ENCODE measurements at regions not wholly inside any gene's neighbourhood (a gene's known extent, or its start where the extent isn't known, plus 50 kb on each side); places are given as distances from the start of the nearest gene placed in this dataset.

DNA sequence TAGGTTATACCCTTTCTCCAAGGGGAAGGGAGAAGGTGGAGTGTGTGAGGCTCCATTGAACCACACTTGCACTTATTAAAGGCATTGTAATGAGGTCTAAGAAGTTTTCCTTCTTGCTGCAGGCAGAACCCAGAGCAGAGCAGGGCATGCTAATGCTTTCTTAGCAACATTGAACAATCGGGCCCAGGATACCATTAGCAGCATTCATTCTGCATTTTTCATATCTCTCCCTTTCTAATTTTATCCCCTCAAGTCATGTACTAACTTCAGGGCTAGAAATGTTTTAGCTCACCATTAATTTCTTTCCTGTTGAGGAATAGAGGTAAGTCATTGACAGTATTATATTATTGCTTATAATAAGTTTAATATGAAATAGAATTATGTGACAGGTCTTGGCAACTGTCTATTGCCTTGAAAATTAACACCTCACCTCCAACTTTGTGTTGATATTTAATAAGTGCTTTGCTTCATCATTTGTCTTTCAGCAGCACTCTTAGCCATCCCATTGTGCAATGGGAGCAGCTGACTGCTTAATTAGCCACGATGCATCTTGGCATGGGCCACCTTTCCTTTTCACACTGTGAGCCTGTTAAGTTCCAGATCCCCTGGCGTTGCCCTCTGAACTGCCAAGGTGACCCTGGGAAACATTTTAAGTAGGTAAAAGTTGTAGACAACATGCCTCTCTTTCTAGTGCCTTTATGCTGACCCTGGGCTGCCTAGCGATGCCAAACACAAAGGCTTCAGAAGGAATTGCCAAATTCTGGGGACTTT, 300.8 kb upstream of the MEX3C start:
- POLR2A ChIA-PET: no interaction called here
- Histone ChIP-seq H3K27ac (ENCODE audit: control insufficient read depth, insufficient read depth) (no peak overlapping the region), H2AFZ (ENCODE audit: control insufficient read depth, low read depth, low read length) (no peak overlapping the region), H3K4me2 (ENCODE audit: control insufficient read depth, insufficient read depth) (no peak overlapping the region), H3K4me3 (no peak overlapping the region), H3K9ac (ENCODE audit: control insufficient read depth, insufficient read depth, low read length) (no peak overlapping the region), H3K79me2 (ENCODE audit: control insufficient read depth, insufficient read depth, low read length) (no peaks in the 10 kb centered on the region), H3K27me3 (replicated peaks in 1 of 2; ENCODE audit: control insufficient read depth in 2 of 2, insufficient read depth in 2 of 2, low read length in 1 of 2) (no peaks in the 10 kb centered on the region), H3K4me1 (ENCODE audit: control insufficient read depth, insufficient read depth, low read length) (no peaks in the 10 kb centered on the region), H3K36me3 (ENCODE audit: control insufficient read depth in 2 of 2, insufficient read depth in 2 of 2, low read length in 1 of 2) (no peaks in the 10 kb centered on the region), H3K9me3 (replicated peaks; ENCODE audit: control insufficient read depth, insufficient read depth, low read length) (no peaks in the 10 kb centered on the region), H4K20me1 (ENCODE audit: control insufficient read depth, insufficient read depth) (no peaks in the 10 kb centered on the region)
- no peak for ATAC-seq
- SMC1A ChIA-PET (ENCODE audit: uncharacterized antibody, unreplicated experiment): interaction anchor here (0.9 kb wide), 1 partner anchor 32 kb away, joined by 3 read pairs; no protein-coding TSS in a partner anchor
- RAD21 ChIA-PET (ENCODE audit: unreplicated experiment): interaction anchor here (0.6 kb wide), 1 partner anchor 363 kb away, joined by 4 read pairs; no protein-coding TSS in a partner anchor
- TF ChIP-seq, protein P1, sequence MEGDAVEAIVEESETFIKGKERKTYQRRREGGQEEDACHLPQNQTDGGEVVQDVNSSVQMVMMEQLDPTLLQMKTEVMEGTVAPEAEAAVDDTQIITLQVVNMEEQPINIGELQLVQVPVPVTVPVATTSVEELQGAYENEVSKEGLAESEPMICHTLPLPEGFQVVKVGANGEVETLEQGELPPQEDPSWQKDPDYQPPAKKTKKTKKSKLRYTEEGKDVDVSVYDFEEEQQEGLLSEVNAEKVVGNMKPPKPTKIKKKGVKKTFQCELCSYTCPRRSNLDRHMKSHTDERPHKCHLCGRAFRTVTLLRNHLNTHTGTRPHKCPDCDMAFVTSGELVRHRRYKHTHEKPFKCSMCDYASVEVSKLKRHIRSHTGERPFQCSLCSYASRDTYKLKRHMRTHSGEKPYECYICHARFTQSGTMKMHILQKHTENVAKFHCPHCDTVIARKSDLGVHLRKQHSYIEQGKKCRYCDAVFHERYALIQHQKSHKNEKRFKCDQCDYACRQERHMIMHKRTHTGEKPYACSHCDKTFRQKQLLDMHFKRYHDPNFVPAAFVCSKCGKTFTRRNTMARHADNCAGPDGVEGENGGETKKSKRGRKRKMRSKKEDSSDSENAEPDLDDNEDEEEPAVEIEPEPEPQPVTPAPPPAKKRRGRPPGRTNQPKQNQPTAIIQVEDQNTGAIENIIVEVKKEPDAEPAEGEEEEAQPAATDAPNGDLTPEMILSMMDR (IDR thresholded peaks at IDR 0.05 in 2 of 3, conservative IDR thresholded peaks at IDR 0.05 in 1 of 3; ENCODE audit: control insufficient read depth in 2 of 3, extremely low read depth in 1 of 3, insufficient read depth in 1 of 3, low read depth in 3 of 3, low read length in 3 of 3): no peak
- no peak for TF ChIP-seq GATAD2B (conservative IDR thresholded peaks at IDR 0.05; ENCODE audit: low read depth)
- TF ChIP-seq SRF (IDR thresholded peaks at IDR 0.05; ENCODE audit: low read depth in 2 of 2, low read length in 2 of 2): no peak
- no peak for TF ChIP-seq LARP7 (IDR thresholded peaks at IDR 0.05)
- TF ChIP-seq, protein P2, sequence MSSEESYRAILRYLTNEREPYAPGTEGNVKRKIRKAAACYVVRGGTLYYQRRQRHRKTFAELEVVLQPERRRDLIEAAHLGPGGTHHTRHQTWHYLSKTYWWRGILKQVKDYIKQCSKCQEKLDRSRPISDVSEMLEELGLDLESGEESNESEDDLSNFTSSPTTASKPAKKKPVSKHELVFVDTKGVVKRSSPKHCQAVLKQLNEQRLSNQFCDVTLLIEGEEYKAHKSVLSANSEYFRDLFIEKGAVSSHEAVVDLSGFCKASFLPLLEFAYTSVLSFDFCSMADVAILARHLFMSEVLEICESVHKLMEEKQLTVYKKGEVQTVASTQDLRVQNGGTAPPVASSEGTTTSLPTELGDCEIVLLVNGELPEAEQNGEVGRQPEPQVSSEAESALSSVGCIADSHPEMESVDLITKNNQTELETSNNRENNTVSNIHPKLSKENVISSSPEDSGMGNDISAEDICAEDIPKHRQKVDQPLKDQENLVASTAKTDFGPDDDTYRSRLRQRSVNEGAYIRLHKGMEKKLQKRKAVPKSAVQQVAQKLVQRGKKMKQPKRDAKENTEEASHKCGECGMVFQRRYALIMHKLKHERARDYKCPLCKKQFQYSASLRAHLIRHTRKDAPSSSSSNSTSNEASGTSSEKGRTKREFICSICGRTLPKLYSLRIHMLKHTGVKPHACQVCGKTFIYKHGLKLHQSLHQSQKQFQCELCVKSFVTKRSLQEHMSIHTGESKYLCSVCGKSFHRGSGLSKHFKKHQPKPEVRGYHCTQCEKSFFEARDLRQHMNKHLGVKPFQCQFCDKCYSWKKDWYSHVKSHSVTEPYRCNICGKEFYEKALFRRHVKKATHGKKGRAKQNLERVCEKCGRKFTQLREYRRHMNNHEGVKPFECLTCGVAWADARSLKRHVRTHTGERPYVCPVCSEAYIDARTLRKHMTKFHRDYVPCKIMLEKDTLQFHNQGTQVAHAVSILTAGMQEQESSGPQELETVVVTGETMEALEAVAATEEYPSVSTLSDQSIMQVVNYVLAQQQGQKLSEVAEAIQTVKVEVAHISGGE (CRISPR knock-in tag; IDR thresholded peaks at IDR 0.05): no peak
- no peak for TF ChIP-seq RFX5 (IDR thresholded peaks at IDR 0.05; ENCODE audit: low read depth, low read length)
- TF ChIP-seq WRNIP1 (IDR thresholded peaks at IDR 0.05; ENCODE audit: borderline replicate concordance, low read depth, low read length): no peak
- no peak for TF ChIP-seq ZNF687 (IDR thresholded peaks at IDR 0.05)
- no peak for TF ChIP-seq IRF3 (IDR thresholded peaks at IDR 0.05)
- no peak for TF ChIP-seq BMI1 (IDR thresholded peaks at IDR 0.05; ENCODE audit: borderline replicate concordance)
- TF ChIP-seq EP300 (IDR thresholded peaks at IDR 0.05; ENCODE audit: borderline replicate concordance in 1 of 2, control insufficient read depth in 1 of 2, low read depth in 2 of 2, low read length in 2 of 2): no peak
- no peak for TF ChIP-seq TARDBP (IDR thresholded peaks at IDR 0.05; ENCODE audit: borderline replicate concordance)
- BruUV-seq (replicated peaks): no TSS peak
- no peak for DNase-seq (ENCODE audit: low read depth, low spot score)
- CTCF ChIA-PET: no interaction called here
- intact Hi-C loops (cut with micrococcal nuclease; ENCODE audit: unreplicated experiment) (no loop called here), in situ Hi-C loops (cut with MboI) (no loop called here)
- FAIRE-seq: no peak
- WGBS (ENCODE audit: insufficient coverage, insufficient replicate concordance, low lambda C conversion rate, missing lambda C conversion rate): 0% methylated on average over 4 of the region's 4 CpGs

All from GM12878 (cell line).